Endometrium (tissue), 2 donors: ENCODE measurements at regions not wholly inside any gene's neighbourhood (a gene's known extent, or its start where the extent isn't known, plus 50 kb on each side); places are given as distances from the start of the nearest gene placed in this dataset.
A peak's percentile ranks its signal among the peaks of the same experiment; 100 is the strongest.

Source experiments
- FAIRE-seq: peaks from 2 replicates; lab custom pipeline; 2012; peaks lifted over from hg19 to GRCh38; lab: Jason Lieb, UNC
- donor health status: control.
- donor health status: control.

DNA sequence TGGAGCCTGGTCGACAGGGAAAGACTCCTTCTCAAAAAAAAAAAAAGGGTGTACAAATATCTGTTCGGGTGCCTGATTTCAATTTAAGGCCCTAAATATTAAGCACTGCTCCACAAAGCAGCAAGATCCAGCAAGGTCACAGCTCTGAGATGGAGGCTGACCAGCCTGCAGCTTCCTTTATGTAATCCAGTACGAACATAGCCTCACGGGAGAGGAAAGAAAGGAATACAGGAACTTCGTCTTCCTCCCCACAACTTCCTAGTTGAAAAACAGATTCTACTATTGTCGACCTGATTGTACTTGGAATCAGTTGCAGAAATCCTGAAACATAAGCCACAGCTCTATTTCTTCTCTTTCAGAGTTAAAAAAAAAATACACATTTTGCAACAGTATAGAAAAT is 53.5 kb upstream of the TBC1D9 start:
- no peak for FAIRE-seq

DNA sequence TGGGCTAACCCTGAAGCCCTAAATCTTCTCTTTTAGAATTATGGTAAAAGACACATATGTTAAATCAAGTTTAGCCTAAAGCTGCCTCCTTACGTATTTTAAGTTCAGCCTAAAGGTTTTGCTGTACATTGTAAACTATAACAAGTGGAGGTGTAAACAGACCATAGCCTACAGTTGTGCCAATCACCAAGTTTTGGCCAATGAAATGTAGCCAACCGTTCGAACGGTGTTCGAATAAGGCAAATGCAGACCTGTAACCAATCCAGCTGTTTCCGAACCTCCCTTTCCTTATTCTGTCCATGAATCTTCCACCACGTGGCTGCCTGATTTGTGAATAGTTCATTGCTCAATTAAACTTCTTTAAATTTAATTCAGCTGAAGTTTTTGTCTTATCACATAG is 52.1 kb upstream of the TBC1D9 start:
- no peak for FAIRE-seq

DNA sequence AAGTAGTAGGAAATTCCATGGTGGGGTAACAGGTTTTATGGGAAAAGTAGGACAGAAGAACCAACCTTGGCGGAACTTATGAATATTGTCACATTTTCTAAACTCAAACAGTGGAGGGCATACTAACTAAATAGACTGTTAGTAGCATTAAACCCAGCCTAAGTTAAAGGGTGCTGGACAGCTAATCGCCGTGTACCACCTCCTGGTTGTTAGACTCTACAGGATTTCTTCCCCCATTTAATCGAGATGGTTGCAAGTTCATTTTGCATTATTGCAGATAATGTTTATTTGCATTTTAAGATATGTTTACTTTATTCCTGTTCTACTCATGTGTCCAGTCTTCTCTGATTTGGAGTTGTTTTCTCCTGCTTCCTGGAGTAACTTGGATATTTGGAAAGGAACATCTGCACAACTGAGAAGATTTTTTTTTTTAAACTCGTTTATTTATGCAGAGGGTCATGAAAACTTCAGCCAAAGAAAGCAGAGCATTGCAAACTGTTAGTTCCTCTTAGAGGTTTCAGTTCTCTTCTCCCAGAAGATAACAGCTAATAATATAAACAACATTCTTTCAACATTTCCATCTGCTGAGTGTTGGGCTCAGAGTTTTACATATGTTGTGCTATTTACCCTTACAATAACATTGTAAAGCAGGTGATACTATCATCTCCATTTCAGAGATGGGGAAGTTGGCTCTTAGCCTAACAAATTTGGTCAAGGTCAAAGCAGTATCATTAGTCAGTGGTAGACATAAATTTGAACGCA is 51.5 kb upstream of the TBC1D9 start:
- peak; percentile 99 for FAIRE-seq

DNA sequence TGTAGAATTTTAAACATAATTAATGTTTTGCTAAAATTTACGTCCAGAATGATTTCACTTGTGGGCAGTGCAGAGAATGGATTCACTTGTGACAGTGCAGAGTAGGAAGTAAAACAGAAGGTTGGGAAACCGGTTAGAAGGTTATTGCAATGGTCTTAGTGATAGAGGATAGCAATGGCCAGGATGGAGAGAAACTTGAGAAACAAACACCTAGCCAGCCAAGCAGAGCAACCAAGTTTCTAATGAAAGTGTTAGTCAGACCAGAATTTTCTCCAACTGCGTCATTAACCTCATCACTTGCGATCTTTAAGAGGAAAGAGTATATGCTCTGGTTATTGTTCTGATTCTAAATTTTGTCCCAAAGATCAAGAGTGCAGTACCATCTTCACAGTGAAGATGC is 50.0 kb upstream of the TBC1D9 start:
- FAIRE-seq: no peak
